GM21717 (cell line): ENCODE measurements at regions not wholly inside any gene's neighbourhood (a gene's known extent, or its start where the extent isn't known, plus 50 kb on each side); places are given as distances from the start of the nearest gene placed in this dataset.

Experiments
- ATAC-seq: cut with Tn5 transposase; IDR thresholded peaks from one replicate; pipeline ENCODE4 v1.9.1; 2021; ENCODE audit warnings: mild to moderate bottlenecking, moderate library complexity; ENCODE audit not compliant: unreplicated experiment

DNA sequence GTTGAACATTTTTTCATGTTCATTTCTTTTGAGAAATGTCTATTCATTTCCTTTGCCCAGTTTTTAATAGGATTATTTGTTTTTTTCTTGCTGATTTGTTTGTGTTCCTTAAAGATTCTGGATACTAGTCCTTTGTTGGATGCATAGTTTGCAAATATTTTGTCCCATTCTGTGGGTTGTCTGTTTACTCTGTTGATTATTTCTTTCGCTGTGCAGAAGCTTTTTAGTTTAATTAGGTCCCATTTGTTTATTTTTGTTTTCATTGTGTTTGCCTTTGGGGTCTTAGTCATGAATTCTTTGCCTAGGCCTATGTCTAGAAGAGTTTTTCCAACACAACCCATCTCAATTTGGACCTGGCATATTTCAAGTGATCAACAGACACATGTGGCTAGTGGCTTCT, 116.1 kb upstream of the GALNT2 start:
- no peak for ATAC-seq

DNA sequence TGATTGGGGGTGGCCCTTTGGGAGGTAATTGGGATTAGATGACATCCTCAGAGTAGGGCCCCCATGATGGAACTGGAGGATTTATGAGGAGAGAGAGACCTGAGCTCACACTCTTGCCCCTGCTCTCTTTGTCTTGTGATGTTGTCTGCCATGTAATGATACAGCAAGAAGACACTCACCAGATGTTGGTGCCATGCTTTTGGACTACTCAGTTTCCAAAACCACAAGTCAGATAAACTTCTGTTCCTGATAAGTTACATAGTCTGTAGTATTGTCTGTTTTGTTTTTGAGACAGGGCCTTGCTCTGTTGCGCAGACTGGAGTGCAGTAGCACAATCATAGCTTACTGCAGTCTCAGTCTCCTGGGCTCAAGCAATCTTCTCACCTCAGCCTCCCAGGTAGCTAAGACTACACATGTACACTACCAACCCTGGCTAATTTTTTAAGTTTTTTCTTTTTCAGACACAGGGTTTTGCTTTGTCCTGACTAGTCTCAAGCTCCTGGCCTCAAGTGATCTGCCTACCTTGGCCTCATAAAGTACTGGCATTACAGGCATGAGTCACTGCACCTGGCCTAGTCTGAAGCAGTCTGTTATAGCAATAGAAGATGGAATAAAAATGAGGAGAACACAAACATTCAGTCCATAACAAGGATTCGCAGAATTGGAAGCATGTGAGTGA, 115.0 kb upstream of the GALNT2 start:
- ATAC-seq: no peak

DNA sequence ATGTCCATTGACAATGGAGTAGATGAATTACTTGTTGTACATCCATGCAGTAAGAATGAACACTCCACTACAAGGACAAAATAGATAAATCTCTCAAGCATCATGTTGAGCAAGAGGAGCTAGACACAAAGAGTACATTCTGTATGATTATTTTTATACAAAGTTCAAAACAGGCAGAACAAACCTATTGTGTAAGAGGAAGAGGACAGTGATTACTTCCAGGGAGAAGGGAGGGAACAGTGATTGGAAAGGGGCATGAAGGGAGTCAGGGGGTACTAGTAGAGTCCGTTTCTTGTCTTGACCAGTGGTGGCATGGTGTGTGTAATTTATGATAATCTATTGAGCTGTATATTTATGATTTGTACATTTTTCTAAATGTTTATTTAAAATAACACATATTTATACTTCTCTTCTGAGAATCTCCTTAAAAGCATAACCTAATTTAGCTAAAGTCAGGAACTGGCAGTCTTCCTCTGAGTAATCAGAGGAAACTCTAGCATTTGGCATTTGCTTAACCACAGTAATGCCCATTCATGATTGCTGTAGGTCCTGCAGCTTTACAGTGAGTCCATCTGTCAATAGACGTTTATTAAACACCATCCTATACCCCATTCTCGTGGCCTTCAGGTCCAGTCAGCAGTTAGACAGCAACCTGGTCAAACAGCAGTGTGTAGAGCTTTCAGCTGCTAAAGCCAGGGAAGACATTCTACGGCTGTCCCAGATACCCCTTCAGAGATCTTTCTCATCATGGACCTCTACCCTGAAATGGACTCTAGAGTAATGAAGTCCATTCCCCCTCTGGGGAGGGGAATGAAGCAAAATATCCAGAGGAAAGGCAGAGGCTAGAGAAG, 114.1 kb upstream of the GALNT2 start:
- ATAC-seq: no peak

DNA sequence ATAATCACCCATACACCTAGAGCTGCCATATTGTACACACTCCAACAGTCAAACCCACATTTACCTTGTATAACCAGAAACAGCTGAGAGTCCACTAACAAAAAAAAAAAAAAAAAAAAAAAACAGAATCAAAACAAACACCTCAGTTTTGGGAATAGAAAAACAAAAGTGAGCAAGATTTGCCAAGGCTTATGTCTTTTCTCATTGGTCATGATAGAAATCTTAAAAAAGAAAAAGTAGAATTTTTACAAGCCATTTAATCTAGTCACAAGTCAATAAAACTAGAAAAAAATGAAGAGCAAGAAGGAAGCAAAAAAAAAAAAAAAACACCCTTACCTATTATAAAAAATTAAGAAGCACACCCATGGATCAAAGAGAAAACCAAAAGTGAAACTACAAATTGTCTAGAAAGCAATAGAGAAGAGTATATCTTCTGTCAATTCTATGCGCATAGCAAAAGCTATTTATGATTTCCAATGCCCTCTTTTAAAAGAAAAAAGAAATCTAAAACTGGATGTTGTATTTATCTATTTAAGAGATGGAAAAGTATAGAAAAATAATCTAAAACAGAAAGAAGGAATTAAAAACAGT, 113.2 kb upstream of the GALNT2 start:
- no peak for ATAC-seq

DNA sequence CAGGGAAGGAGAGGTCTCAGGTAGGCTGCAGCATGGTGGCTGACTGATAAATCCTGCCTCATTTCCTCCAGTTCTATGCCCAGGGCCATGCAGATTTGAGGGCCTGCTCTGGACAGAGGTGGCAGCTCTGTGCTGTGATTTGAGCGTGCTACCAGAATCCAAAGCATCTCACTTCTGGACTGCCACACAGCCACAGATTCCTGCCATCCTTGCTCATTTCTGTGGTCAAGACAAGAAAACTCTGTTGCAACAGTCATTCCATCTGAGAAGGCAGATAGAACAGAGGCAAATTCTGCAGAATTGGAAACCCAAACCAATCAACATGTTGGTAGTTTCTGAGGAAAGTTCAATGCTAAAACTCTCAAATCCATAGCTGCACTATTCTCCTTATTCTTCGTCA, 102.8 kb upstream of the GALNT2 start:
- ATAC-seq: no peak

DNA sequence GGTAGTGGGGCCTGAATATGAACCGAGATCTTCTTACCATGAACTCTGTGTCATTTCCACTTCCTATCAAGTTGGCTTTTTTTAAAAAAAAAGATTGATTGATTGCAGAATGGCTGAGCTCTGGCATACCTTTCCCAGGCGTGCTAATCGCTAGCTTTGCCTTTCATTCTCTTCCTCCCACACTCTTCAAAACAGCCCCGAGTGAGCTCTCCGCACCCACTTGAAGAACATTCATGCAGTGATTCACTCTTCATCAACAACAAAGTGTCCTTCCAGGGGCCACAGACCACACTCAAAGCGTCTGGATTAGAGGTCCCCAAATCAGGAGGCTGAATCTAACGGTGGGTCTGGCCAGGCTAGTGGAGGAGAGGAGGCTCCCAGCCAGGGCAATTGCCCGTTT, 96.3 kb upstream of the GALNT2 start:
- no peak for ATAC-seq

DNA sequence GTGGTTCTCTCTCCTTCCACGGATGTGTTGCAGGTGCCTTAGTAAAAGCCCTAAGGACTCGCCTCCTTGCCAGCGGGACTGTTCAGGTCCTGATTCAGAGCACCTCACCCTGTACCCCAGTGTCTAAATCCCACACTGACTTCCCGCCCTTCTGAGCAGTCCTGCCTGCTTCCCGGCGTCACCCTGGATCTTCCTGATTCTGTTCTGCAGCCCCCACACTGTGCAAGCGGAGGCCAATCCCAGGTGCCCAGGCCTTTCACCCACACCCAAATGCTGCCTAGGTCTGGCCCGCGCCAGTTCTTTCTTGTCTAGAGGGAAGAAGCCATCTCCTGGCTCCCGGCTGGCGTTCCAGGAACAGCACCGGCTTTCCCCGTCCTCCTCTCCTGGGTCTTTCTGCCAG, 95.9 kb upstream of the GALNT2 start:
- no peak for ATAC-seq

DNA sequence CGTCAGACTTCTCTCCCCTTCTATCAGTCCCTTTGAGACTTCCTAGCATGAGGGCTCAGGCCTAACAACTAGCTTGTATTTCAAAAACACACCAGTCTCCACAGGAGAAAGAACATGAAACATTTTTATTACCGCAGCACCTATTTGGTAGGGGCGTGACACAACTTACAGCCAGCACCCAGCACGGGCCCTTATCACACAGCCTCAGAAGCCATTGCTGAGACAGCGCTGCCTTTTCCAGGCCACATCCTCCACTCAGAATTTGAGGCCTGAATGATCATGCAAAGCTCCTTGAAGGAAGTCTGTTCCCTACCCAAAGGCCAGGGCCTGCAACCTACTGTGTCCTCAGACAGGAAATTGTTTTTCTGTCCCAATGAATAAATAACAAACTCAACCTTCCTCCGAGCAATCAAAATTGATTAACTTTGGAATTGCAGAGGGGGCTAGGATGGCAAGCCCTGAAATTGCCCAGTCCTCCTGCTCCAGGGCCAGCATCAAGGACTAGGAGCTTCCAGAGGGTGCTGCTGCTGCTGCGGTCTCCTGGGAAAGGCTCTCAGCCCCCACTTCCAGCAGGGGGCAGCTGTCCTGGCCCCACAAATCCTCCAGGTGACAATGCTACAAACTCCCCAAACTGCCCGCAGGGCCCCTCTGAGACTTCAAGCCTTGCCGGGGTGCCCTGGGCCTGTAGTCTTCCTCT, 94.3 kb upstream of the GALNT2 start:
- no peak for ATAC-seq

DNA sequence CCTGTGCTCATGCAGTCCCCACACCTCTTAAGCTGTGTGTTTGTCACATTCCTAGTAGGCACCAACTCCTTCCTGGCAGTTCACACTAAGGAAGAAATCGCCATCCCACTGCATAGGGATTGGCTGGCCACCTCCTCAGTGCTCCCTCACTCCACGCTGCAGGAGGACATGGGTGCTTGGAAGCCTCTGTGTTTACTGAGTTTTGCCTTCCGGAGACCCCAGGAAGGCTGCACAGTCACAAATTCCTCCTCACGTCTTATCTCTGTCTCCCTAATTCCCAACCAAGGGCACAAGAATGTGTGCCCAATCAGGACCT, 93.8 kb upstream of the GALNT2 start:
- ATAC-seq: no peak

DNA sequence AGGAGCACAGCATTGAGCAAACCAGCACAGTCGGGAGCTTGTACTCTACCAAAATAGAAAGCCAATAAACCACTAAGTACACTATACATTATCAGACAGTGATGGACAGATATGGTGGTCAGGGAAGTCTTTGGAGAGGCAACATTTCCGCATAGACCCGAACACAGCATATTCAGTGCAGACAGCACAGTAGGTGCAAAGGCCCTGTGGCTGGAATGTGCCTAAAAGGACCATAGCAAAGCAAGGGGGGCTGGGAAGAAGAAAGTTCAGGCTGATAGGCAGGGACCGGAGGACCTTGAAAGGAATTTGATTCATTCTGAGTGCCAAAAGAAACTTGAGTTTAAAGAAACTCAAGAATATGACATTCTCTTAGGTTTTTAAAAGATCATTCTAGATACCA, 92.0 kb upstream of the GALNT2 start:
- ATAC-seq: no peak

DNA sequence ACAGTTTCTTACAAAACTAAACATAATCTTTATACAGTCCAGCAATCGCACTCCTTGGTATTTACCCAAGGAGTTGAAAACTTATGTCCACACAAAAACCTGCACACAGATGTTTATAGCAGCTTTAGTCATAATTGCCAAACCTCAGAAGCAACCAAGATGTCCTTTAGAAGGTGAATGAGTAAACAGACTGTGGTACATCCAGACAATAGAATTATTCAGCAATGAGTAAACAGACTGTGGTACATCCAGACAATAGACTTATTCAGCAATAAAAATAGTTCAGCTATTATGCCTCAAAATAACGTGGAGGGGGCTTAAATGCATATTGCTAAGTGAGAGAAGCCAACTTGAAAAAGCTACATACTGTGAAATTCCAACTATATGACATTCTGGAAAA, 87.0 kb upstream of the GALNT2 start:
- ATAC-seq: no peak

DNA sequence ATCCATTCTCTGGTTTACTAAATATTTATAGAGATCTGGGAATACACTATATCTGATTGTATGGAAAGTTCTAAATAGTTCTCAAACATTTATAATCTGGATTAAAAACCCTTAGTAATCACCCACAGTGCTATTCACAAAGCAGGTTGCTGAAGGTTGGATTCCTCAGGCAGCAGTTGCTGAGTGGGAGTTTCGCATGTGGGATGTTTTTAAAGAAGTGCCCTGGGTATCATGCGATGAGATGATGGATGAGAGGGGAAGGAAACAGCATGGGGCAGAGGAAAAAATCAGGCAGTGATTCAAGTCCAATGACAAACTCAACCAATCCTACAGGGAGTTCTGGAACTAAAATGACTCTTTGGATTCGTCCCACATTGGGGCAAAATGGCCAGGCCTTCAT, 85.3 kb upstream of the GALNT2 start:
- no peak for ATAC-seq

DNA sequence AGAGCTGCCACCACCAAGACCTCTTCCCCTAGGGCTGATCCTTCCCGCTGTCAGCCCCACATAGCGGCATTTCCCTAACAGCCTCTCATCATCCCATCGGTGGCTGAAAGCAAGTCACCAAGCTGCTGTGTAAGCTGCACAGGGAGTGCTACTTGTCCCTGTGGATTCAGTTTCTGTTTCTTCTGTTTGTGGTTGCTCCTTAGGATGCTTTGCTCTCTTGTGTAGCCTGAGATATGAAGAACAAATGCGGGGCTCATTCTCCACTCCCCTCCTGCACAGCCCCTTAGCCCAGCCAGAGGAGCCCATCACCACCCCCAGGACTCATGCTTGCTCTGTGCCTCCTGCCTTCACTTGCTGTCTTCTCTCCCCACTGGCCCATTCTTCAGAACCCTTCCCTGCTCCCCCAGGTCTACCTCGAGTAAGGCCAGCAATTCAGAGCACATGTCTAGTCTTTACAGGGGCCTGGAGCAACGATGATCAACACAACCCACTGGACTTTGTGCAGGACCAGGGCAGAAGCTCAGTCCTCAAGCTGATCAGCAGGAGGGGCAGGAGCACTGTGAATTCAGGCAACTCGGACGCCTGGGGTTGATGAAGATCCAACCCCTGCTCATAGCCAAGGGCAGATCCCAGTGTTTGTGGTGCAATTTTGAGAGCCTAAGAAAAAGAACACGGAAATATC, 82.6 kb upstream of the GALNT2 start:
- no peak for ATAC-seq

DNA sequence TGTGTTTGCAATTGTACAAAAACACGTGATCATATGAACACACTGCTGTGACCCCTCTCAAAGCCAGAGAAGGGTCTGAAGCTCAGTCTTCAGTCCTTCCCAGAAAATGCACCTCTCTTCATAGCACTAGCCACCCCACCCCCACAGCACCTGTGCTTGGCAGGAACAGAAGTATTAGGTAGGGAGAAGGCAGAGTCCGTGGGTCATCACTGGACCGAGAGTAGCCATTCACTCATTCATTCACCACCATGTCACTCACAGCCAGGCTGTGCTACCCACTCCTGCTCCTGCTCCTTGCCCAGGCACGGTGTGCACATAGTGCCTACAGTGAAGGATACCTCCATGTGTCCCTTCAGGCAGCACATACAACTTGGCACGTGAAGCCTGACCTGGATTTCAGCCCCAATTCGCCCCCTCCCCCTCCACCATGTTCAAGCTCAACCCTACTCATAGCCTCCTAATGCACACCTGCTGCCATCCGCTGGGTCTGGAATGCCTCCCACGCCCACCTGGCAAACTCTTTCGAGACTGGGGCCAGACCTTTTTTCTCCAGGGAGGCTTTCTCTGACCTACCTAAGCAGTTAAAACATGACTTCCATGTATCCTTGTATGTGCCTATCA, 81.9 kb upstream of the GALNT2 start:
- ATAC-seq: no peak

DNA sequence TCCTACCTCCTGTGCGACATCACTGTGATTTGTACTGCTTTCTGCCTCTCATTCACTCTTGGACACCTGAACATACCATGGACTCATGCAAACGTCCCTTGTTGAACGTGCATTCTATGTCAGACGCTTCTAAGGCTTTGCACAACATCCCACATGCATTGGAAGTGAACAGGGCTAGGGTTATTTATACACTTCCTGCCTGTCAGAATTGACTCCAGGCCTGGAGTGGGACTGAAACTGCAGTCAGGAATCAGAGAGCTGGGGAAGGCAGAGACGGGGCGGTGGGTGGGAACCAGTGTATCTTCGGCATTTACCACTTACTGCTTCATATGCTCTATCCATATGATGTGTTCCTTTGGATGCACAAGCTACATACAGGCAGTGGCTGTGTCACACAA, 81.4 kb upstream of the GALNT2 start:
- no peak for ATAC-seq

DNA sequence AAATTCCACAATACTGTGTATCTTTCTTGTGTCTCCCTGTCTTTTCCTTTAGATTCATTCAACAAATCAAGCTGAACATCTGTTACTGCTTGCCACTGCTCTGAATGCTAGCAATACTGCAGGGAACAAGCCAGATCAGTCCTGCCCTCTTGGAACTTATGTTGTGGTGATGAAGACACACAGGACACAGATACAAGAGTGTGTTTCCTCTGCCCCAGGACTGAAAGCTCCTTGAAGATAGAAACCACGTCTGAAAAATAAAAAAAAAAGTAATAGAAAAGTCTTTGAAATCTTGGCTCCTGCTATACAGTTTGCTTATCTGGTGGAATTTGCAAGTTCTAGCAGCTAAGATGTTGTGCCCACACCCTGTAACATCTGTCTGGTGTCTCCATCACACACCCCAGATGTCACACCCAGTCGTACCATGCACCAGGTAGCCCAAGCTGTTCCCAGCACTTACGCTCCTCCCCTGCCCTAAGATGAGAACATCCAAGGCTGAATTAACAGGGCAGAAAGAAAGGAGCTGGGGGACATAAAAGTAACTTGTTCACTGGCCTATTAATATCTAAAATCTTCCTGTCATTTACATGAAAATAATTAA, 80.2 kb upstream of the GALNT2 start:
- no peak for ATAC-seq

DNA sequence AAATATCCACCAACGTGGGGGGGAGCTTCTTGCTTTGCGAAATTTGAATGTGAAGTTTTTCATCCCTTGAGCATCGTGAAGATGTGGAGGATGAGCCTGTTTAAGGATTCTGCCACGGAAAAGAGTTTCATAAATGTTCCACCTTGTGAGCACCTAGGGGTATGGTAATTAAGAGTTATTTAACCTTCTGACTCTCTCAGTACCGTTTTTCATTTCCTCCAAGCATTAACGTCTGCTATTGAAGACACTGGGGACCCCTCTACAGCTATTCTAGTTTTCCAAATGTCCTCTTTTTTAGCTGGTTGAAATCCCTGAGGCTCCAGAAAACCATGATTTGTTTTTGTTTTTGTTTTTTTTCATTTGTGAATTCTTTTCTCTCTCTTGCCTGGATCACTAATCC, 79.1 kb upstream of the GALNT2 start:
- no peak for ATAC-seq

DNA sequence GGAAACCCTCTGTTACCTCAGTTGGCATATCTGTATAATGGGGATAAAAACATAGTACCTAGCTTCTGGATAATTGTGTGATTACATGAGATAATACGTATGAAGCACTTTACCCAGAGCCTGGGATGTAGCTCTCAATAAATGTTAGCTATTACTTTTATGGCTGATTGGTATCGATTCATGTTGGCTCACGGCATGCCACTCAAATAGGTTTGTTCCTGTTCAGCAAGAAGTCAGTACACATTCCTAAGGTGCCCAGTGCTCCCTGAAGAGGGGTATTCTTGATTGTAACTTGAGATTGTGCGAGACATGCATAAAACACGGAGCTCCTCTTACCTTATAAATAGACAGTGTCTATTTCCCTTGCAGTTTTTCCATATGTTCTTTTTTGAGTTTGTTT, 78.5 kb upstream of the GALNT2 start:
- ATAC-seq: no peak

DNA sequence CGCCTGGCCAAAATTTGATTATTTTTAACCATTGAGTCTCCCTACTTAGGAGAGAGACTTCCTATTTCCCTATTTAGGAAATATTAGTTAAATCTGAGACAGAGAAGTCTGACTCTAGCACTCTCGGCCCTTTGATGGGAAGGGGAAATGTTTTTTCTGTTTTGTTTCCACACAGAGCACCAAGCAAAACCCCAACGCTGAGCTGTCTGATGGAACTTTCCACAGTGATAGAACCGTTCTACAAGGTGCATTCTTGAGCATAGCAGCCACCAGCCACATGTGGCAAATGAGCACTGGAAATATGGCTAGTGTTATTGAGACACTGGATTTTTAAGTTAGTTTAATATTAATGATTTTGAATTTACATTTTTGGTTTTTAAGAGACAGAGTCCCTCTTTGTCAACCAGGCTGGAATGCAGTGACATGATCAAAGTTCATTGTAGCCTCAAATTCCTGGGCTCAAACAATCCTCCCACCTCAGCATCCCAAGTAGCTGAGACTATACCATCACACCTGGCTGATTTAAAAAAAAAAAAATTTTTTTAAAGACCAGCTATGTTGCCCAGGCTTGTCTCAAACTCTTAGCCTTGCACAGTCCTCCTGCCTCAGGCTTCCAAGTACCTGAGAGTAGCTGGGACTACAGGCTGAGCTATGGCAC, 77.3 kb upstream of the GALNT2 start:
- no peak for ATAC-seq

DNA sequence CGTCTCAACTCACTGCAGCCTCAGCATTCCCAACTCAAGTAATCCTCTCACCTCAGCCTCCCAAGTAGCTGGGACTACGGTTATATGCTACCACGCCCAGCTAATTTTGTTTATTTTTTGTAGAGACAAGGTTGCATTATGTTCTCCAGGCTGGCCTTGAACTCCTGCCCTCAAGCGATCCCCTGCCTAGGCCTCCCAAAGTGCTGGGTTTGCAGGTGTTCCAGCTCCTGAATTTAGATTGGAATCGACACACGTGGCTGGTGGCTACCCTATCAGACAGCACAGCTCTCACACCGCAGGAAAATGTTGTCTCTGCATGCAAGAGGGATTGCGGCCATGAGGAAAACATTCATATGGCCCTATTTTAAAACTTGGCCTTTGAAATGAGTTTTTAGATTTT, 76.7 kb upstream of the GALNT2 start:
- no peak for ATAC-seq
